PC-9 (cell line): ENCODE measurements at regions not wholly inside any gene's neighbourhood (a gene's known extent, or its start where the extent isn't known, plus 50 kb on each side); places are given as distances from the start of the nearest gene placed in this dataset.

Source experiments
- BruUV-seq: library from RNA; stranded (reverse); fragments of 400-500 nt; replicated peaks from 2 replicates; lab custom pipeline; 2021; lab: Mats Ljungman, UMichigan
- CTCF ChIA-PET: fragments of 300-600 bp; sonication (Branson Sonifier 250); formaldehyde crosslinking; loops from one replicate; lab custom pipeline; 2022; ENCODE audit warnings: antibody characterized with exemption; lab: Charles Lee
- POLR2A ChIA-PET: fragments of 300-600 bp; sonication (Branson Sonifier 250); formaldehyde crosslinking; loops from one replicate; lab custom pipeline; 2022; ENCODE audit warnings: antibody characterized with exemption; ENCODE audit not compliant: unreplicated experiment; lab: Charles Lee
- DNase-seq, 2 experiments: peaks; one replicate each; pipeline versions ENCODE4 v3.0.0 to v3.0.0-alpha.2; 2015 to 2022; ENCODE audit warnings: mixed read lengths in 1 of 2
- H2AFZ ChIP-seq: fragments of 200-600 bp; sonication (generic); 2 replicates; pipeline ENCODE4 v1.8.1; 2017; ENCODE audit warnings: antibody characterized with exemption
- H3F3A ChIP-seq: fragments of 200-600 bp; sonication (generic); 2 replicates; pipeline ENCODE4 v1.8.1; 2017; ENCODE audit warnings: antibody characterized with exemption, mild to moderate bottlenecking, low read depth; ENCODE audit not compliant: insufficient read depth
- H3K27ac ChIP-seq: fragments of 200-600 bp; sonication (generic); 2 replicates; pipeline ENCODE4 v1.6.1; 2016; ENCODE audit warnings: mixed run types
- H3K27me3 ChIP-seq: fragments of 200-600 bp; sonication (generic); 2 replicates; pipeline ENCODE4 v1.6.1; 2016; ENCODE audit warnings: low read depth, mixed run types; ENCODE audit not compliant: insufficient read depth
- H3K36me3 ChIP-seq: fragments of 200-600 bp; sonication (generic); 2 replicates; pipeline ENCODE4 v1.6.1; 2016; ENCODE audit warnings: low read depth, mixed run types
- H3K4me1 ChIP-seq: fragments of 200-600 bp; sonication (generic); replicated peaks from 2 replicates; pipeline ENCODE4 v1.6.1; 2016; ENCODE audit warnings: mixed run types; ENCODE audit not compliant: insufficient read depth
- H3K4me2 ChIP-seq: fragments of 200-600 bp; sonication (generic); 2 replicates; pipeline ENCODE4 v1.6.1; 2017; ENCODE audit warnings: mixed run types
- H3K4me3 ChIP-seq: fragments of 200-600 bp; sonication (generic); 2 replicates; pipeline ENCODE4 v1.6.1; 2016; ENCODE audit warnings: mixed run types
- H3K79me2 ChIP-seq: fragments of 200-600 bp; sonication (generic); 2 replicates; pipeline ENCODE4 v1.6.1; 2017; ENCODE audit warnings: low read depth, mixed run types
- H3K9me2 ChIP-seq: fragments of 200-600 bp; sonication (generic); 2 replicates; pipeline ENCODE4 v1.8.1; 2017; ENCODE audit warnings: mild to moderate bottlenecking; ENCODE audit not compliant: insufficient read depth
- H3K9me3 ChIP-seq: fragments of 200-600 bp; sonication (generic); 2 replicates; pipeline ENCODE4 v1.8.1; 2016; ENCODE audit warnings: low read depth; ENCODE audit not compliant: insufficient read depth
- H4K20me1 ChIP-seq: fragments of 200-600 bp; sonication (generic); 2 replicates; pipeline ENCODE4 v1.8.1; 2017; ENCODE audit not compliant: insufficient read depth
- EZH2 ChIP-seq: fragments of 200-600 bp; sonication (generic); IDR thresholded peaks from 2 replicates; pipeline ENCODE4 v1.8.0; 2017; ENCODE audit warnings: antibody characterized with exemption, low read depth
- intact Hi-C: fragments of 100-400 bp; cut with micrococcal nuclease; formaldehyde crosslinking; loops from one replicate; pipeline ENCODE4 v1.10.0; 2022; ENCODE audit not compliant: unreplicated experiment
- TF ChIP-seq, protein P1 (sequence below): fragments of 200-600 bp; sonication (generic); conservative IDR thresholded peaks from 2 replicates; pipeline ENCODE4 v1.6.1; 2017; ENCODE audit warnings: mixed run types, antibody characterized with exemption, mild to moderate bottlenecking, moderate library complexity

DNA sequence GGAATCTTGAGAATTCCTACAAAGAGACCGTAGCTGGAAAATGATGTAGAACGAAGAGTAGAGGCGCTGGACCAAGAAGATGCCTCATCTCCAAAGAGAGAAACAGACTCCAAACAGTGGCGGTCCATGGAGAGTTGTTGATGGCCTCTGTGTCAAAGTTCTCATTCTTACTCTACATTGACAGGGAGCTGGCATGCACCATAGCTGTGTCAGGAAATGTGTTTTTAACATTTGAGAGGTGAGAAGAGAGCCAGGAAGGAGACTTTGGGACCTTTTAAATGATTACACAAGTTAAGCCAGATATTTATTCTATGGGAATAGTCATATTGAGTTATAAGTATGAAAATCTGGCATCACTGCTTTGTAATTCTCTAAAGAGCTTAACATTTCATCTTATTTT is 61.5 kb upstream of the FERD3L start:
- Histone ChIP-seq H3K27ac (no peak overlapping the region), H3F3A (no peaks in the 10 kb centered on the region), H3K27me3 (no peaks in the 10 kb centered on the region), H3K79me2 (no peaks in the 10 kb centered on the region), H3K36me3 (no peaks in the 10 kb centered on the region), H3K4me3 (no peak overlapping the region), H3K4me1 (no peaks in the 10 kb centered on the region), H4K20me1 (no peaks in the 10 kb centered on the region), H3K4me2 (no peak overlapping the region), H3K9me3 (no peaks in the 10 kb centered on the region), H3K9me2 (no peaks in the 10 kb centered on the region), H2AFZ (no peak overlapping the region)
- CTCF ChIA-PET, result no interaction called here
- DNase-seq, result no peak
- intact Hi-C loops, result no loop called here
- TF ChIP-seq, protein P1, sequence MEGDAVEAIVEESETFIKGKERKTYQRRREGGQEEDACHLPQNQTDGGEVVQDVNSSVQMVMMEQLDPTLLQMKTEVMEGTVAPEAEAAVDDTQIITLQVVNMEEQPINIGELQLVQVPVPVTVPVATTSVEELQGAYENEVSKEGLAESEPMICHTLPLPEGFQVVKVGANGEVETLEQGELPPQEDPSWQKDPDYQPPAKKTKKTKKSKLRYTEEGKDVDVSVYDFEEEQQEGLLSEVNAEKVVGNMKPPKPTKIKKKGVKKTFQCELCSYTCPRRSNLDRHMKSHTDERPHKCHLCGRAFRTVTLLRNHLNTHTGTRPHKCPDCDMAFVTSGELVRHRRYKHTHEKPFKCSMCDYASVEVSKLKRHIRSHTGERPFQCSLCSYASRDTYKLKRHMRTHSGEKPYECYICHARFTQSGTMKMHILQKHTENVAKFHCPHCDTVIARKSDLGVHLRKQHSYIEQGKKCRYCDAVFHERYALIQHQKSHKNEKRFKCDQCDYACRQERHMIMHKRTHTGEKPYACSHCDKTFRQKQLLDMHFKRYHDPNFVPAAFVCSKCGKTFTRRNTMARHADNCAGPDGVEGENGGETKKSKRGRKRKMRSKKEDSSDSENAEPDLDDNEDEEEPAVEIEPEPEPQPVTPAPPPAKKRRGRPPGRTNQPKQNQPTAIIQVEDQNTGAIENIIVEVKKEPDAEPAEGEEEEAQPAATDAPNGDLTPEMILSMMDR, result no peak
- TF ChIP-seq EZH2, result no peak
- no TSS peak for BruUV-seq
- POLR2A ChIA-PET, result no interaction called here

DNA sequence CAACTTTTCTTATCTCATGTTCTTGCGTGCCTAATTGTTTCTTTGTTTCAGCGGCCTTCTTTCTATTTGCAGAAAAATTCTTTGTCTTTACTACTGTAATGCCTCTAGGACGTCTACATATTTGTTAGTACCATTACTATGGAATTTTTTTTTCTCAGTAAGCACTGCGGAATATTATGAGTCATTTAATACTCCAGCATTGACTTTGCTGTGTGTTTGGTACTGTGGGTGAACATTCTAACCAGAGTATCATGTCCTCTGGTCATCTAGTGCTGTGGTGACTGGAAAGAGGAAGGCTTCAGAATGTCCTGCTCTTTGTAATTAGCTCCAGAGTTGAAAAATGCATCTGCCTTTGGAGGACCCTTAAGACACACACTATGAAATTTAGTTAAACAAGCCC is 58.5 kb upstream of the FERD3L start:
- H3K27me3 ChIP-seq, result no peaks in the 10 kb centered on the region
- H3K4me2 ChIP-seq, result no peak overlapping the region
- H3K4me3 ChIP-seq, result no peak overlapping the region
- no peaks in the 10 kb centered on the region for H3K79me2 ChIP-seq
- no peak overlapping the region for H3K27ac ChIP-seq
- H3K36me3 ChIP-seq, result no peaks in the 10 kb centered on the region
- ChIA-PET CTCF (no interaction called here), POLR2A (no interaction called here)
- TF ChIP-seq, protein P1, result no peak
- TF ChIP-seq EZH2, result no peak
- no peak overlapping the region for H2AFZ ChIP-seq
- no peak for DNase-seq
- no TSS peak for BruUV-seq
- no peaks in the 10 kb centered on the region for H4K20me1 ChIP-seq
- H3F3A ChIP-seq, result no peaks in the 10 kb centered on the region
- no peaks in the 10 kb centered on the region for H3K9me3 ChIP-seq
- no peaks in the 10 kb centered on the region for H3K9me2 ChIP-seq
- intact Hi-C loops, result no loop called here
- H3K4me1 ChIP-seq, result no peaks in the 10 kb centered on the region

DNA sequence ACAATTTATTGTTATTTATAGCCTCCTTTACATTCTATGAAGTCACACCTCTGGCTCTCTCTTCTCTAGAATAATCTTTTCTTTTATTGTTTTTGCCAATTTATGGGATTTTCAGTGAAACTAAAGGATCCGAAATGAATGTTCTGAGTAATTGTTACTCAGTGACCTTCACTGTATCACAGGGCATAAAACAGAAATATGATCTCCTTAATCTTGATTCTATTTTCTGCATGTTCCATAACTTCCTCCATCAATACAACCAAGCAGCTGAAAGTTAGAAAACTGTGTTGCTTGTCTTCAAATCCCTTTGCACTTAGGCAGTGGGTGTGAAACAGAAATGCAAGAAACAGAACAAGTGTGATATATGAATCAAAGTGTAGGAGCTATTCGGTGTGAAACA is 57.4 kb upstream of the FERD3L start:
- H3K4me1 ChIP-seq, result no peaks in the 10 kb centered on the region
- H3K27me3 ChIP-seq, result no peaks in the 10 kb centered on the region
- TF ChIP-seq, protein P1, result no peak
- TF ChIP-seq EZH2, result no peak
- no peaks in the 10 kb centered on the region for H3K9me3 ChIP-seq
- no peaks in the 10 kb centered on the region for H3F3A ChIP-seq
- H4K20me1 ChIP-seq, result no peaks in the 10 kb centered on the region
- DNase-seq, result no peak
- POLR2A ChIA-PET, result interaction anchor here (0.6 kb wide), 1 partner anchor 1026 kb away, joined by 3 read pairs; no protein-coding TSS in a partner anchor
- 0 out of 2 replicates have a peak overlapping the region, but pooled peaks have one; percentile 5 for H2AFZ ChIP-seq
- no TSS peak for BruUV-seq
- H3K36me3 ChIP-seq, result no peaks in the 10 kb centered on the region
- CTCF ChIA-PET, result interaction anchor here (0.6 kb wide), 1 partner anchor 78 kb away, joined by 9 read pairs; no protein-coding TSS in a partner anchor
- H3K9me2 ChIP-seq, result no peaks in the 10 kb centered on the region
- intact Hi-C loops, result no loop called here
- 0 out of 2 replicates have a peak overlapping the region, but pooled peaks have one; percentile 1 for H3K4me2 ChIP-seq
- no peaks in the 10 kb centered on the region for H3K79me2 ChIP-seq
- H3K27ac ChIP-seq, result no peak overlapping the region
- H3K4me3 ChIP-seq, result no peak overlapping the region
